ENCODE measurements at regions not wholly inside any gene's neighbourhood (a gene's known extent, or its start where the extent isn't known, plus 50 kb on each side); places are given as distances from the start of the nearest gene placed in this dataset.

GRCh38 chr4:29320947-29321620 lies 1399.1 kb upstream of the PCDH7 start (continued):
- TF ChIP-seq IRF3 (IDR thresholded peaks at IDR 0.05; ENCODE audit: low read depth, low read length) (no peak), EP300 (IDR thresholded peaks at IDR 0.05; ENCODE audit: borderline replicate concordance in 1 of 2, low read depth in 1 of 2, low read length in 1 of 2) (no peak), TCF12 (IDR thresholded peaks at IDR 0.05) (no peak), FOXM1 (IDR thresholded peaks at IDR 0.05; ENCODE audit: low read depth) (no peak), REST (IDR thresholded peaks at IDR 0.05; ENCODE audit: low read depth, low read length) (no peak), GATA2 (CRISPR knock-in tag; IDR thresholded peaks at IDR 0.05) (no peak), TAF1 (IDR thresholded peaks at IDR 0.05; ENCODE audit: borderline replicate concordance, low read depth, low read length) (no peak)

- DNase-seq, result no peak
- WGBS (ENCODE audit: low lambda C conversion rate), result 23% methylated on average over 2 of the region's 2 CpGs
- no peaks in the 10 kb centered on the region for H3K9me2 ChIP-seq
- H3F3A ChIP-seq (replicated peaks; ENCODE audit: insufficient read depth), result no peaks in the 10 kb centered on the region
- H2AFZ ChIP-seq (ENCODE audit: low read depth), result no peak overlapping the region
- H3K9me3 ChIP-seq, result no peaks in the 10 kb centered on the region
- no peak overlapping the region for H3K27ac ChIP-seq (ENCODE audit: low read depth in 2 of 2, low read length in 1 of 2)
- CTCF ChIA-PET, result no interaction called here
- no peaks in the 10 kb centered on the region for H3K27me3 ChIP-seq (ENCODE audit: insufficient read depth)
- no peak overlapping the region for H3K9ac ChIP-seq
- H4K20me1 ChIP-seq (ENCODE audit: insufficient read depth), result no peaks in the 10 kb centered on the region
- H3K36me3 ChIP-seq (replicated peaks in 1 of 2; ENCODE audit: control insufficient read depth in 1 of 2, insufficient read depth in 2 of 2, low read length in 1 of 2), result no peaks in the 10 kb centered on the region
- TF ChIP-seq TEAD4 (IDR thresholded peaks at IDR 0.05; ENCODE audit: borderline replicate concordance, insufficient read depth) (no peak), FOXJ3 (CRISPR knock-in tag; IDR thresholded peaks at IDR 0.05) (no peak), YY1 (IDR thresholded peaks at IDR 0.05; ENCODE audit: low read depth) (no peak), GABPA (IDR thresholded peaks at IDR 0.05; ENCODE audit: low read depth) (no peak), PBX3 (IDR thresholded peaks at IDR 0.05) (no peak)
- H3K4me2 ChIP-seq, result no peak overlapping the region
- POLR2A ChIA-PET, result no interaction called here
- no peaks in the 10 kb centered on the region for H3K79me2 ChIP-seq (ENCODE audit: insufficient read depth)
- H3K4me1 ChIP-seq (ENCODE audit: control insufficient read depth in 1 of 2, insufficient read depth in 2 of 2, low read depth in 1 of 2, low read length in 1 of 2), result no peaks in the 10 kb centered on the region
- H3K4me3 ChIP-seq (ENCODE audit: low read depth in 2 of 2, low read length in 1 of 2), result no peak overlapping the region
Measured at GRCh38 chr4:29326004-29326403, 1394.2 kb upstream of the PCDH7 start.

Data from SK-N-SH (cell line).